Breast epithelium (tissue), 3 donors: ENCODE measurements at regions not wholly inside any gene's neighbourhood (a gene's known extent, or its start where the extent isn't known, plus 50 kb on each side); places are given as distances from the start of the nearest gene placed in this dataset.

Experiments used
- POLR2A ChIP-seq: fragments of 450-650 bp; IDR thresholded peaks from one replicate; pipeline ENCODE4 v1.6.1; 2016; ENCODE audit warnings: antibody characterized with exemption, mild to moderate bottlenecking, moderate library complexity
- POLR2AphosphoS5 ChIP-seq, 3 donors: sonication (generic); formaldehyde crosslinking; IDR thresholded peaks; one replicate each; pipeline ENCODE4 v1.6.1; 2017; ENCODE audit warnings: antibody characterized with exemption in 3 of 3
- TF ChIP-seq, protein P1 (sequence below), 3 donors: fragments of 450-650 bp; IDR thresholded peaks; one replicate each; pipeline ENCODE4 v1.5.1; 2016 to 2017; ENCODE audit warnings: antibody characterized with exemption in 3 of 3, mild to moderate bottlenecking in 3 of 3, moderate library complexity in 3 of 3

DNA sequence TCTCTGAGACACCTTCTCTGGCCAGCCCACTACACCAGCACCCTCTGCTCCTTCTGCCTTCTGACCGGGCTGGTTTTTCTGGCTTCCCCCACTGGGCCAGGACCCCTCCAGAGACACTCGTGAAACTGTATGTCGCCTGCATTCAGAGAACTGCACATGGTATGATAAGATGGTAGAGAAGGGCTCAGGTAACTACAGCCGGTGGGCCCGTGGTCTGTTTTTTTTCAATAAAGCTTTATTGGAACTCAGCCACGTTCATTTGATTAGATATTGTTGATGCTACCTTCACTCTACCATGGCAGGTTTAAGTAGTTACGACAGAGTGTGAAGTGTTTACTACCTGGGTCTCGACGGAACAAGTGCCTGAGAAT, 514.0 kb downstream of the TBC1D22A start:
- TF ChIP-seq, protein P1, sequence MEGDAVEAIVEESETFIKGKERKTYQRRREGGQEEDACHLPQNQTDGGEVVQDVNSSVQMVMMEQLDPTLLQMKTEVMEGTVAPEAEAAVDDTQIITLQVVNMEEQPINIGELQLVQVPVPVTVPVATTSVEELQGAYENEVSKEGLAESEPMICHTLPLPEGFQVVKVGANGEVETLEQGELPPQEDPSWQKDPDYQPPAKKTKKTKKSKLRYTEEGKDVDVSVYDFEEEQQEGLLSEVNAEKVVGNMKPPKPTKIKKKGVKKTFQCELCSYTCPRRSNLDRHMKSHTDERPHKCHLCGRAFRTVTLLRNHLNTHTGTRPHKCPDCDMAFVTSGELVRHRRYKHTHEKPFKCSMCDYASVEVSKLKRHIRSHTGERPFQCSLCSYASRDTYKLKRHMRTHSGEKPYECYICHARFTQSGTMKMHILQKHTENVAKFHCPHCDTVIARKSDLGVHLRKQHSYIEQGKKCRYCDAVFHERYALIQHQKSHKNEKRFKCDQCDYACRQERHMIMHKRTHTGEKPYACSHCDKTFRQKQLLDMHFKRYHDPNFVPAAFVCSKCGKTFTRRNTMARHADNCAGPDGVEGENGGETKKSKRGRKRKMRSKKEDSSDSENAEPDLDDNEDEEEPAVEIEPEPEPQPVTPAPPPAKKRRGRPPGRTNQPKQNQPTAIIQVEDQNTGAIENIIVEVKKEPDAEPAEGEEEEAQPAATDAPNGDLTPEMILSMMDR (IDR thresholded peaks at IDR 0.05): no peak
- TF ChIP-seq POLR2AphosphoS5 (IDR thresholded peaks at IDR 0.05): no peak
- no peak for TF ChIP-seq POLR2A
